OCI-LY7 (cell line): ENCODE measurements at regions not wholly inside any gene's neighbourhood (a gene's known extent, or its start where the extent isn't known, plus 50 kb on each side); places are given as distances from the start of the nearest gene placed in this dataset. TPM values are rescaled to one million over a fixed set of nuclear protein-coding genes. Genes with fewer than 3 reads are reported as not detected.

Experiments used
- BruUV-seq: library from RNA; stranded (reverse); fragments of 400-500 nt; replicated peaks from 2 replicates; lab custom pipeline; 2021; lab: Mats Ljungman, UMichigan
- CTCF ChIA-PET: fragments of 300-600 bp; sonication (Branson Sonifier 250); formaldehyde crosslinking; loops from one replicate; lab custom pipeline; 2022; ENCODE audit warnings: antibody characterized with exemption; ENCODE audit not compliant: unreplicated experiment; lab: Charles Lee
- POLR2A ChIA-PET: fragments of 300-600 bp; sonication (Branson Sonifier 250); formaldehyde crosslinking; loops from one replicate; lab custom pipeline; 2022; ENCODE audit warnings: antibody characterized with exemption; lab: Charles Lee
- DNase-seq: peaks from one replicate; pipeline ENCODE4 v3.0.0-alpha.2; 2015; ENCODE audit warnings: low spot score
- H2AFZ ChIP-seq: fragments of 200-600 bp; sonication (generic), shearing (Covaris generic); 2 replicates; pipeline ENCODE4 v1.6.1; 2014; ENCODE audit warnings: mild to moderate bottlenecking, antibody characterized with exemption, low read length, moderate library complexity
- H3K27ac ChIP-seq: fragments of 200-600 bp; sonication (generic); 2 replicates; pipeline ENCODE4 v1.5.1; 2014; ENCODE audit warnings: mixed run types, low read depth, mild to moderate bottlenecking, moderate library complexity, low read length, inconsistent platforms; ENCODE audit not compliant: poor library complexity, severe bottlenecking
- H3K36me3 ChIP-seq: fragments of 200-600 bp; sonication (generic); 2 replicates; pipeline ENCODE4 v1.6.1; 2014; ENCODE audit warnings: mild to moderate bottlenecking, antibody characterized with exemption, low read length, moderate library complexity, mixed read lengths; ENCODE audit not compliant: insufficient read depth
- H3K4me1 ChIP-seq: fragments of 200-600 bp; sonication (generic); 2 replicates; pipeline ENCODE4 v1.5.1; 2014; ENCODE audit warnings: mild to moderate bottlenecking, low read length; ENCODE audit not compliant: insufficient read depth, poor library complexity, severe bottlenecking
- H3K4me2 ChIP-seq: fragments of 200-600 bp; sonication (generic); 2 replicates; pipeline ENCODE4 v1.6.1; 2014; ENCODE audit warnings: mild to moderate bottlenecking, low read length
- H3K4me3 ChIP-seq: fragments of 200-600 bp; sonication (generic); 2 replicates; pipeline ENCODE4 v1.5.1; 2014; ENCODE audit warnings: mild to moderate bottlenecking, low read depth, low read length; ENCODE audit not compliant: poor library complexity, severe bottlenecking
- H3K79me2 ChIP-seq: fragments of 200-600 bp; sonication (generic); 2 replicates; pipeline ENCODE4 v1.6.1; 2016; ENCODE audit warnings: low read depth, mild to moderate bottlenecking, low read length, moderate library complexity, mixed read lengths; ENCODE audit not compliant: insufficient read depth
- H3K9me2 ChIP-seq: fragments of 200-600 bp; sonication (generic); 2 replicates; pipeline ENCODE4 v1.6.1; 2016; ENCODE audit warnings: mild to moderate bottlenecking, low read length, mixed read lengths; ENCODE audit not compliant: insufficient read depth
- H3K9me3 ChIP-seq: fragments of 200-600 bp; sonication (generic); 2 replicates; pipeline ENCODE4 v1.6.1; 2014; ENCODE audit warnings: mild to moderate bottlenecking, mixed run types, low read length, mixed read lengths
- H4K20me1 ChIP-seq: fragments of 200-600 bp; sonication (generic); 2 replicates; pipeline ENCODE4 v1.6.1; 2014; ENCODE audit warnings: mild to moderate bottlenecking, antibody characterized with exemption, low read length, moderate library complexity, mixed read lengths; ENCODE audit not compliant: insufficient read depth
- CTCF ChIP-seq: fragments of 200-600 bp; sonication (generic); conservative IDR thresholded peaks from 2 replicates; pipeline ENCODE4 v1.5.1; 2014; ENCODE audit warnings: mild to moderate bottlenecking, antibody characterized with exemption, low read length, moderate library complexity, mixed read lengths
- EZH2phosphoT487 ChIP-seq: fragments of 200-600 bp; sonication (generic); IDR thresholded peaks from 2 replicates; pipeline ENCODE4 v1.6.1; 2018; ENCODE audit warnings: low read depth, borderline replicate concordance, mild to moderate bottlenecking, mixed run types, antibody characterized with exemption, low read length, moderate library complexity, mixed read lengths
- intact Hi-C: fragments of 100-400 bp; cut with micrococcal nuclease; formaldehyde crosslinking; loops from one replicate; pipeline ENCODE4 v1.10.0; 2022; ENCODE audit not compliant: unreplicated experiment
- microRNA-seq: library from miRNA; unstranded; fragments of <30 nt; microRNA quantifications from one replicate; pipeline ENCODE4 v1.2.0, GENCODE V29; 2022; ENCODE audit warnings: borderline replicate concordance
- small RNA-seq: library from RNA; depleted of rRNA; stranded (forward); fragments of <200 nt; gene quantifications from one replicate; pipeline ENCODE3, GENCODE V24; 2014

GRCh38 chr18:66662632-66663031 is 58.7 kb upstream of the CDH19 start:
- ChIA-PET POLR2A (no interaction called here), CTCF (no interaction called here)
- no TSS peak for BruUV-seq

GRCh38 chr18:66655407-66655806 is 51.5 kb upstream of the CDH19 start:
- CTCF ChIA-PET = no interaction called here
- Histone ChIP-seq H3K4me1 (no peaks in the 10 kb centered on the region), H3K4me2 (no peak overlapping the region), H3K27ac (no peak overlapping the region), H3K9me2 (no peaks in the 10 kb centered on the region), H3K9me3 (no peaks in the 10 kb centered on the region), H3K79me2 (no peaks in the 10 kb centered on the region), H2AFZ (no peak overlapping the region), H3K4me3 (no peak overlapping the region), H3K36me3 (no peaks in the 10 kb centered on the region), H4K20me1 (no peaks in the 10 kb centered on the region)
- POLR2A ChIA-PET = interaction anchor here (1.1 kb wide), 1 partner anchor 13 kb away, joined by 3 read pairs; no protein-coding TSS in a partner anchor
- TF ChIP-seq EZH2phosphoT487 (no peak), CTCF (no peak)
- intact Hi-C loops = no loop called here
- no TSS peak for BruUV-seq
- DNase-seq = no peak

More at GRCh38 chr18:66662632-66663031, 58.7 kb upstream of the CDH19 start:
- Histone ChIP-seq H3K4me1 (no peaks in the 10 kb centered on the region), H2AFZ (no peak overlapping the region), H3K79me2 (no peaks in the 10 kb centered on the region), H3K27ac (no peak overlapping the region), H4K20me1 (no peaks in the 10 kb centered on the region), H3K9me3 (no peaks in the 10 kb centered on the region), H3K4me3 (no peak overlapping the region), H3K9me2 (no peaks in the 10 kb centered on the region), H3K36me3 (no peaks in the 10 kb centered on the region), H3K4me2 (no peak overlapping the region)
- DNase-seq = no peak
- TF ChIP-seq CTCF (no peak), EZH2phosphoT487 (no peak)
- intact Hi-C loops = no loop called here

Small RNAs in the stretch of these regions (microRNA-seq; reads per million reads assigned to microRNA genes)
- not detected for gene MIR5011

Small RNAs in the stretch of these regions (small RNA-seq; reads per million reads assigned to genes)
- gene AC091042.1 (not detected), gene MIR5011 (not detected), gene RNU6-1037P (not detected), gene RPL31P9 (not detected)
